ENCODE measurements at regions not wholly inside any gene's neighbourhood (a gene's known extent, or its start where the extent isn't known, plus 50 kb on each side); places are given as distances from the start of the nearest gene placed in this dataset.
"Not testable (repeated sequence)": the region's sequence is repeated elsewhere in the genome, so short reads cannot be mapped to it uniquely, and the experiment has no call there.

GRCh38 chr14:51581017-51581881 is 70.5 kb upstream of the FRMD6 start:
- no peak for DNase-seq (ENCODE audit: low read depth)

GRCh38 chr14:51582437-51582836 is 69.3 kb upstream of the FRMD6 start:
- no peak for DNase-seq (ENCODE audit: low read depth)

GRCh38 chr14:51585055-51585454 is 66.7 kb upstream of the FRMD6 start:
- no peak for DNase-seq (ENCODE audit: low read depth)

- DNase-seq (ENCODE audit: low read depth): no peak
These were observed 58.9 kb upstream of the FRMD6 start for GRCh38 chr14:51592836-51593235.

- DNase-seq (ENCODE audit: low read depth): no peak
These were observed 58.3 kb upstream of the FRMD6 start for GRCh38 chr14:51593397-51593796.

GRCh38 chr14:51595881-51596455 is 55.7 kb upstream of the FRMD6 start:
- no peak for DNase-seq (ENCODE audit: low read depth)

- DNase-seq (ENCODE audit: low read depth): no peak
These were observed 55.1 kb upstream of the FRMD6 start for GRCh38 chr14:51596488-51597117.

GRCh38 chr14:51597261-51598001 is 54.3 kb upstream of the FRMD6 start:
- no peak for DNase-seq (ENCODE audit: low read depth)

GRCh38 chr14:51598924-51599600 is 52.6 kb upstream of the FRMD6 start:
- DNase-seq (ENCODE audit: low read depth): not testable (repeated sequence)

GRCh38 chr14:51600658-51601057 is 51.1 kb upstream of the FRMD6 start:
- no peak for DNase-seq (ENCODE audit: low read depth)

All from non-pigmented ciliary epithelial cell (primary cell).